Erythroblast (primary cell): ENCODE measurements at regions not wholly inside any gene's neighbourhood (a gene's known extent, or its start where the extent isn't known, plus 50 kb on each side); places are given as distances from the start of the nearest gene placed in this dataset.

Experiments
- GATA1 ChIP-seq: IDR thresholded peaks from 2 replicates; pipeline ENCODE4 v1.6.1; 2011; ENCODE audit warnings: low read depth, mild to moderate bottlenecking, control low read depth, low read length, moderate library complexity
- POLR2A ChIP-seq: IDR thresholded peaks from 2 replicates; pipeline ENCODE4 v1.6.1; 2011; ENCODE audit warnings: mild to moderate bottlenecking, low read length

DNA sequence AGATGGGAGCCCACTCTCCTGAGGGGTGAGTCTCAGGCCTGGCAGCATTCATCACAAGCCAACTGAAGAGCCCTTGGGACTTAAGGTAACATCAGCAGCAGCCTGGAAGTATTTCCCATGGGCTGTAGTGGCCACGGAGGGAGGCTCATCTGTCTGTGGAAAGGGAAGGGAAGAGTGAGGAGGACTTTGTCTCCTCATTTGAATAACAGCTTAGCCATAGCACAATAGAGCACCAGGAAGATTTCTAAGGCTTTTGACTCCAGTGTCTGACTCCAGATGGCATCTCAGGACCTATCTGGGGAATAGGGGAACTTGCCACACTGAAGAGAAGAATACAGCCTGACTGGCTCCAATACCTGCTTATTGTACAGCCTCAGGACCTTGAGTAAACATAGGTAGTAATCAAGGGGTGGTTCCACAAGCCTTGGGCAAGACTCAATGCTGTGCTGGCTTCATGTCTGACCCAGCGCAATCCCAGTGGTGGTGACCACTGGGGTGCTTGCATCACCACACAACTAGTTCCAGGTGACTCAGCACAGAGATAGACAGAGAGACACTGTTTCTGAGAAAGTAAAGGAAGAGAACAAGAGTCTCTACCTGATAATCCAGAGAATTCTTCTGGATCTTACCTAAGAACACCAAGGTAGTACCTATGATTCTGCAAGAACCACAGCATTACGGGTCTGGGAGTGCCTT is 510.5 kb upstream of the CCDC179 start:
- TF ChIP-seq POLR2A (no peak), GATA1 (no peak)
